Uterus (tissue), 2 donors: ENCODE measurements at regions not wholly inside any gene's neighbourhood (a gene's known extent, or its start where the extent isn't known, plus 50 kb on each side); places are given as distances from the start of the nearest gene placed in this dataset.

Source experiments
- POLR2A ChIP-seq, 2 donors: fragments of 450-650 bp; IDR thresholded peaks; one replicate each; pipeline ENCODE4 v1.6.1; 2016; ENCODE audit warnings: antibody characterized with exemption in 2 of 2, mild to moderate bottlenecking in 1 of 2, moderate library complexity in 1 of 2
- TF ChIP-seq, protein P1 (sequence below), 4 experiments: fragments of 200-600 bp in 2 of 4; fragments of 450-650 bp in 2 of 4; sonication (generic) in 2 of 4; IDR thresholded peaks; one replicate each; pipeline ENCODE4 v1.5.1; 2016 to 2019; ENCODE audit warnings: antibody characterized with exemption in 4 of 4, mild to moderate bottlenecking in 2 of 4, moderate library complexity in 1 of 4

DNA sequence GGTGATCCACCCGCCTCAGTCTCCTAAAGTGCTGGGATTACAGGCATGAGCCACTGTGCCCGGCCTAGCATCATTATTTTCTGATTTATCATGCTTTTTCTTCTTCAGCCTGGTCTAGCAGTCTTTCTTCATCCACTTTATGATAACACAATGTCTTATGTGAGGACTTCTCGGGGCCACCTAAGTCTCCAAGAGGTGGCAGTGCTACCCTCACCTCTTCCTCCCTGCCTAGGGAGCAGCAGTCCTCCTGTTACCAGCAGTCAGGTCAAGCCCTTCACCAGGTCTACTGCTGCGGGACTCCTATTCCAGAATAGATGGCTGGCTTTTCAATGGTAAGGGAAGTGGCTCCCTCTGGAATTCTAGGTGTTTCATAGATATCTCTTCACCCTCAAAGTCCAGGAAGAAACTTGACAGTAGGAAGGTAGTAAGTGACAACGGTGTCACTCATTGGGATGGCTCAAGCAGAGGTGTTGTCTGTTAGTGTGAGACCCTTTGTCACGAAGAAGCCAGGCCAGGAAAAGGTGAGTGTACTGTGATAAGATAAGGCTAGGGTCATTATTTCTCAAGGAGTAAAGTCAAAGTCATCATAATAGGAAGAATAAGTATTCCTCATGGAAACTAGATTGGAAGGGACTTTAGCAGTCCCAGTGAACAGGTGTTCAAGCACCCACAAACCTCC lies 164.0 kb downstream of the KLF5 start:
- no peak for TF ChIP-seq POLR2A (IDR thresholded peaks at IDR 0.05)
- TF ChIP-seq, protein P1, sequence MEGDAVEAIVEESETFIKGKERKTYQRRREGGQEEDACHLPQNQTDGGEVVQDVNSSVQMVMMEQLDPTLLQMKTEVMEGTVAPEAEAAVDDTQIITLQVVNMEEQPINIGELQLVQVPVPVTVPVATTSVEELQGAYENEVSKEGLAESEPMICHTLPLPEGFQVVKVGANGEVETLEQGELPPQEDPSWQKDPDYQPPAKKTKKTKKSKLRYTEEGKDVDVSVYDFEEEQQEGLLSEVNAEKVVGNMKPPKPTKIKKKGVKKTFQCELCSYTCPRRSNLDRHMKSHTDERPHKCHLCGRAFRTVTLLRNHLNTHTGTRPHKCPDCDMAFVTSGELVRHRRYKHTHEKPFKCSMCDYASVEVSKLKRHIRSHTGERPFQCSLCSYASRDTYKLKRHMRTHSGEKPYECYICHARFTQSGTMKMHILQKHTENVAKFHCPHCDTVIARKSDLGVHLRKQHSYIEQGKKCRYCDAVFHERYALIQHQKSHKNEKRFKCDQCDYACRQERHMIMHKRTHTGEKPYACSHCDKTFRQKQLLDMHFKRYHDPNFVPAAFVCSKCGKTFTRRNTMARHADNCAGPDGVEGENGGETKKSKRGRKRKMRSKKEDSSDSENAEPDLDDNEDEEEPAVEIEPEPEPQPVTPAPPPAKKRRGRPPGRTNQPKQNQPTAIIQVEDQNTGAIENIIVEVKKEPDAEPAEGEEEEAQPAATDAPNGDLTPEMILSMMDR (IDR thresholded peaks at IDR 0.05) = no peak
